NCI-H187 (cell line): ENCODE measurements at regions not wholly inside any gene's neighbourhood (a gene's known extent, or its start where the extent isn't known, plus 50 kb on each side); places are given as distances from the start of the nearest gene placed in this dataset.

Experiments
- DNase-seq, 2 experiments: peaks; one replicate each; lab custom pipeline; 2025; lab: John Stamatoyannopoulos, UW

DNA sequence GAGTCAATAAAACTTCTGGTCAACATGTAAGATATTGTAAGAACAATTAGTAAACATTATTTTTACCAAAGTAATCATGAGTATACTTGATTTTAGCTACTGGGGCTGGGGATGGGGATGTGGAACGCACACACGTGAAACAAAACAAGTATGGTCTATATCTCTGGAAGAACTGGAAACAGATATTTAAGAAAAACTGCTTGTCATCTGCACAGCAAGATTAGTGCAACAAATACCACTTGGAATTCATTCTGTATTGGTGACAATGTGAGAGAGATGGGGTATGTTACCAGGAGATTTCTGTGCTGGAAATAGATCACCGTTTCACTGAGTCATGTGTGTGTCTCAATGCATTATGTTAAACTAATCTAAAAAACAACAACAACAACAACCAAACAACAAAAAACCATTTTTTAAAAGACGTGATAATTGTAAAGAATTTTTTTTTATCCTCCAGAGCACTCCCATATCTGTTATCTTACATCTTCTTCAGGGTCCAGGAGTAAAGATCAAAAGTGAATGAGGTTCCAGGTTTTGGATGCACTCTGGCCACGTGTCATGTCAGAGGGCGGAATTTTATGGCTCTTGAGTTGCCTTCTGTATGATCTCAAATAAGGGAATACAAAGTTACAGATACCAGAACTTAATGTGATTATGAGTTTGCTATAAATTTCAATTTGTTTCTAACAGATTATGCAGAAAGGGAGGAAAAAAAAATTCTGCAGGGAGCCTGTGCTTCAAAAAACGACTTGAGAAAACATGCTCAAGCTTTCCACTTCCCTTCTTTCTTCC, 153.0 kb downstream of the BBOX1 start:
- DNase-seq, result no peak

DNA sequence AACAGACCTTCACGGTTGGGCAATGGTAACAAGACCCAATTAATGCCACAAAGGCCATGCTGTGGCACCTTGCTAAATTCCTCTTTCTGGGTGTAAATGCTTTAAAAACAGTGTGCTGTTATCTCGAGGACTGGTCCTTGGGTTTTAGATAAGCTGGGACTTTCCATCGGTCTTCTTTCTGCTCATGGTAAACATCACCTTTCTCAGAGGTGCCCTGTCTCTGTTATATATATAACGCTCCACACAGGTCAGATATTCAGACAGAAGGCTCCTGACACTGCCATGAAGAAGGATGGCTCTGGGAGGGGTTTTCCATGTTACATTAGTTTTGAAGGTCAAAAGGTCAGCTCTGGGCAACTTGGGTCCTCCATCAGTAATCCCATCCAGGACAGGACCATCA, 151.6 kb downstream of the BBOX1 start:
- no peak for DNase-seq

DNA sequence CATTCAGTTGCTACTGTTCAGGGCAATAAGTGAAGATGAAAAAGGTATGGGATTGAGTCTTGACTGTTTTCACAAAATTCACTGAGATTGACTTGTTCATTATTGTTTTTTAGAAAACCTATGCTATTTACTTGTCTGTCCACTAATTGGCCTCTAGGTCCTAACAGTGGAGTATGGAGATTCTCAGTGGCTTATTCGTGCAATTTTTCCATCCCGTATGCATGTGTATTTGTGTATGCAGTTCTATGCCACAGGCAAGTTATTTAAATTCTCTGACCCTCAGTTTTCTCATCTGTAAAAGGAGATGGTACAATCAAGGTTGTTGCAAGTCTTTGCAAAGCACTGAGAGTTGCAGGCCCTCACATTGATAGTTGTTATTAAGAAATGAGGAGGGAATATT, 151.0 kb downstream of the BBOX1 start:
- DNase-seq, result no peak

DNA sequence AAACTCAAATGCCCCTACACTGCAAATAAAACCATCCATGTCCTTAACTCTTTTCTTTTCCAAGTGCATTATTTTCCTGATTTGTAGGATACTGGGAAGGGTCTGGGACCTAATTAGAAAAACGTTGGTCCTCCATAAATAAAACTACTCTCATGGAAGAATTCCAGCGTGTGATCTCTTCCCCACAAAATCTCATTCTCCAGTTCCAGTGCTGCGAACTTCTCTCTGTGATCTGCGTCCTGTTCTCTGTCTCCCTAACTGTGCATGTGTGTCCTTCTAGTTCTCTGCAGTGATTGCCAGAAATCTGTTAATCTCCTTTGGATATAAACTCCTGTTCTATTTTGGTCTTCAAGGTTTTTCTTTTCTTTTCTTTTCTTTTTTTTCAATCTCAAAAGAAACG, 148.1 kb downstream of the BBOX1 start:
- DNase-seq, result no peak

DNA sequence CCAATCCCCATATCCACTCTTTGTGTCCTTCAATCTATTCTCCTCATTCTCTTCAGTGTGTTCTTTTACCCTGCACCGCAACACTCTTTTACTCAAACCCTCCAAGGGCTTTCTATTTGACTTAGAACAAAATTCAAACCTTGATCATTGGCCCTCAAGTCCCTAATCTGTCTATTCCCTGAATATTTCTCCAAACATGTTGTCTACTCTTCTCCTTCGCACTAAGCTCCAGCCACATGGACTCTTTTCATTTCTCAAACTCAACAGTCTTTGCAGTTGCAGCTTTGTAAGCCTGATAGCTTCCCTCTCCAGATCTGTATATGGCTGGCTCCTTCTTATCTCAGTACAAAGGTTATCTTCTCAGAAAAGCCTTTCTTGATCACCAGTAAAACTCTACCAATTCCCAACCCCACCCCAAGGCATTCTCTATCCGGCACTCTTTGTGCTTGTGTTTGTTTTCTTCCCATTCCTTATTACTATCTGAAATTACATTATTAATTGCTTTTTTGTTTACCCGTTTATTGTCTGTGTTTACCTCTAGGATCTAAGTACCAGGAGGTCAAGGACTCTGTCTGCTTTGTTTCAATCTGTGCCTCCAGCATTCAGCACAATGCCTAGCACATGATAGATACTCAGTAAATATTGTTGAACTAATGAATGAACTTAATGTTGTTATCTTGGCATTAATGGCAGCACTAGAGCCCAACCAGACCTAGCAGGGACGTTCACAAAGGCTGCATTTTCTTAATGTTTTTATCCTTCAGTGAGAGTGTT, 147.4 kb downstream of the BBOX1 start:
- no peak for DNase-seq

DNA sequence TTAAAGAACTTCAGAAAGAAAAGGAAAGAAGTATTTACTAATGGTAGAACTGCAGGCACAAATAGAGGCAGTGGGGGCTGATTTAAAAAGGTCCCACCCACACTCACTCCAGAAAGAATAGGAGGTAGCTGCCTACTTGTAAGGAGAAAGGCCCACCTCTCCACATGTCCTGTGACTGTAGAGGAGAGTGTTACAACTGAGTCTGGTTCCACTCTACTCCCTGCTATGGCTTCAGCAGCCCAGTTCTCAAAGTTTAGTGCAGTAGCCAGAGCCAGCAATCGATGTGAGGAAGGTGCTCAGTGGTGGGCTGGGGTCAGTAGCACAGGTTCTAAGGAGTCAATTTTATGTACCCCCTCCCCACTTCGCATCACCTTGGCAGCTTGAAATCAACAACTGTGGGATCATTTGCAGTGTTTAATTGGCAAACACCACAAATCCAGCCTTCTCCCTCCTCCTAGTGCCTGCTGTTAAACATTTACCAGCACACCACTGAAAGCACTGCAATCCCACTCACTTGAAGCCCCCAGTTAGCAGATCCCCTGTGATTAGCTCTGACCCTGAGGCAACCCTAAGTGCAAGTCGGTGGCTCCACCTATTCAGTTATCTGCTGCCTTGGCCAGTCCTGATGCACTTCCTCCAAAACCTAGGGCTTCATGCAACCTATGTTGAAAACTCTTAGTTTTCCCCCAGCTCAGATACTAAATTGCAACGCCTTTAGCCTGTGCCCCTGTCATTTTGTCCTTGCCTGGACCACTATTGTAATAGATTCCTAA, 146.6 kb downstream of the BBOX1 start:
- DNase-seq, result no peak

DNA sequence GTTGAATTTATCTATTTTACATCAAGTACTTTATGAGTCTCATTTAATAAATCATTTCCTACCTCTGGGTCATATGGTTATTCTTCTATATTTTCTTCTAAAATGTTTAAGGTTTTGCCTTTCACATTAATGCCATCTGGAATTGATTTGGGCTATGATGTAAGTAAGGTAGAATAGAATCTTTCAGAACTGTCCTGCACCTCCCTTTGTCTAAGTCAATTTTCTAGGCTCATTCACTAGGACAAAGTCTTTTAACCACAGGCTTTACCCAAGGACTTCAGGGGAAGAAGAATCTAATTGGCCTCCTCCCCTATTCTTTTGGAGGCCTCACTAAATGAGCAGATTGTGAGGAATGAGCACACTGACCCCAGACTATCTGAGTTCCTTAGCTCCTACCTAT, 146.0 kb downstream of the BBOX1 start:
- DNase-seq, result no peak

DNA sequence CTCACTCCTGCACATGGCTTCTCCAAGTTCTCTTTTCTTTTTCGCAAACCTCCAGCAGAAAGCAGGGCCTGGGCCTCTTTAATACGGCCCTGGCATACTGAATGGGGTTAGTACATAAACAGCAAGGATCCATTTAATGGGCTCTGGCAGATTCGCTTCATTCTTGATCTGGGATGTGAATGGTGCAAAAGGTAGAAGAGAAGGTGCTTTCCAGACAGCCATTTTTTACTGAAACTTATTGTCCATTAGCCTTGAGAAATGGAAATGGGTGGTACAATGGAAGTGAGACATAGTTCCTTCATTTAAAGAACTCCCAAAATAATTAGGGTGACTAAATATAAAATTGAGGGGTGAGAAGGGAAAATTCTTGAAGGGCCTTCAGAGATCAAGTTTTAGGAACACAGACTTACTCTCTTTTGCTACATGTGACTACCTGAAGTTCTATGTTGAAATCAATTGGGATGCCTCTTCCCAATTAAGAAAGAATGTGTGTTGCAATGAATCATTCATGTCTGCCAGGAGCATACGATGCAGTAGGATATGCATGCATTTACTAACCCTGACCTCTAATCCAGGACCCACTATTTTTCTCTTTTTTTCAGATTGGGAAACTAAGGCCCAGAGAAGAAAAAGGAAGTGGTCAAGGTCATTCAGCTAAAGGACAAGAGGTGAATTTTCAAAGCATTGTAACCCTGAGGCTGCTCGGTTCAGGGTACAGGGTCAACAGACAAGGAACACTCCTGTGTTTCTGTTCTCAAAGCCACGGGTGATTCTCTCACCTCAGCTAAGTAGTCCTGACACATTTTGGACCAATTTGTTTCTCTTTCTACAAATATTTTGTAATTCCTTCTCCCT, 144.1 kb downstream of the BBOX1 start:
- DNase-seq, result no peak

DNA sequence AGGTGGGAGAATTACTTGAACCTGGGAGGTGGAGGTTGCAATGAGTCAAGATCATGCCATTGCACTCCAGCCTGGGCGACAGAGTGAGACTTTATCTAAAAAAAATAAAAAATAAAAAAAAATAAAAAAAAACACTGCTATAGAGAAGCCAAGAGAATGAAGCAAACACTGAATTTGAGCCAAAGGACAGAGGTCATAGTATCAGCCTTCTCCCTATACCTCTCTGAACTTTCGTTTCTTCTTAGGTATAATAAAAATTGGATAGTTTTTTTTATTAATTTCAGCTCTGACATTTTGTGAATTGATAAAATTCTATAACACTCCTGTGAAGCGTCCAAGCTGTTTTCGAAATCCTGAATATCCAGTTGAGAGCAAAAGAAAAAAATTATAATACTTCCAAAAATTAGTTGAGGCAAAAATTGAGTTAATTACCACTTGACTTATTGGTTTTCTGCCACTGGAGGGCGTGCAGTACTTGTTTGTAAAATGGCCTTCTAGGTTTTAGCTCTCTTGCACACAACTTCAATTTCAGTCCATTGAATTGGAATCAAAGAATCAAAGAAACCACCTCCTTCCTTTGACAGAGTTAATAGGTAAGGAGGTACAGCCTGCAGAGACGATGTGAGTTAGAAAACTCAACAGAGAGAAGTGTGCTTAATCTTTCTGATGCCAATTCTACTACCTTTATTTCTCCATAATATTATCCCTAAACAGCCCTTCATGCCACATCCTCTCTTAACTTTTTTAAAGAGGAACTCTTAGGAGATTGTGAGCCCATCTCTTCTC, 143.2 kb downstream of the BBOX1 start:
- DNase-seq, result peak; percentile 18 to 37

DNA sequence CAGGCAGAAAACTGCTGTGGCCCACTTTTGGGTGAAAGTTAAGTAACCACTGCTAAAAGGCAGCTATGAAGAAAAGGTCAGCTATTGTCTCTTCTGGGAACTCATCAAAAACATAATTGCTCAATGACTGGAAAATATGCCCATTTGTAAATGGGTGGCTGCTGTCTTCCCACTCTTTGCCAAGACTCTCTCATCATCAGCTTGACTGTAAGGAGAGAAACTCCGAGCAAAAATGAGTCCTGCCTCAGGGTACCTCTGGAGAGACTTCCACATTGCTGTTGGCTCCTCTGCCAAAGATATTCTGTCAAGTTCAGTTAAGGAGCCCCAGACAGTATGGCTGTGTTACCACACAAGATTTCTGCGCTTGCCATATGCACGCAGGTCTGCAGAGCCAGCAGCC, 138.7 kb downstream of the BBOX1 start:
- DNase-seq, result no peak

DNA sequence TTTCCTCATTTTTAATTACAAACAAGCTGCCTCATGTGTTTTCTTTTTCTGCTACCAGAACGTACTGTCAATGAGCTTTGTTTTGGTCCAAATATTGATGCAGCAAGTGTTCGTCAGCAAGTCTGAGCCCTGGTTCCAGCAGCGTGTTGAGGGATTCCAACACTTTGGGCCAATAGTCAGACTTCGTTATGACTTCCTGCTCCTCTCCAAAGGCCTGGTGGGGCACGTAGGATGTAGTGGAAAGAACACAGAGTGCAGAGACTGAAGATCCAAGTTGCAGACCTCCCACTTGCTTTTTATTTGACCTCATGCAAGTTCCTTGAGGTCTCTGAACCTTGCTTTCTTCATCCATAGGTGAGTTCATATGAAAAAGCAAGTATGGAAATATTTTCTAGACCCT, 138.2 kb downstream of the BBOX1 start:
- no peak for DNase-seq
